ENCODE measurements at regions not wholly inside any gene's neighbourhood (a gene's known extent, or its start where the extent isn't known, plus 50 kb on each side); places are given as distances from the start of the nearest gene placed in this dataset.

DNA sequence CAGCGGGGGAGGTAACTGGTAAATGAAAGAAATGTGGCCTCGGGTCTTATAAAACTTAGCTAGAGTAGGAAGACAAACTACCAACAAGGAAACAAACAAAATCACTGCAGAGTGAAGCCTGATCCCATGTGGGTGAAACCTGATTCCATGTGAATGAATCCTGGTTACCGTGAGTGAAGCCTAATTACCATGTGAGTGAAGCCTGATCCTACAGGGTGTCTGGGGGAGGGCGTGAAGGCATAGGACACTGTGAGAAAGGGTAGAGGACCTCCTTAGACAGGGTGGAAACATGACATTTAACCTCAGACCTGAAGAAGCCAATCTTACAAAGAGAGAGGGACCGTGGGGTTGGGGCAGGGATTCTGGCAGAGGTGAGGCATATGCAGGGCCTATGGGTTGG is 106.2 kb upstream of the USP47 start:
- no peak for DNase-seq (ENCODE audit: low read depth)
- TF ChIP-seq, protein P1, sequence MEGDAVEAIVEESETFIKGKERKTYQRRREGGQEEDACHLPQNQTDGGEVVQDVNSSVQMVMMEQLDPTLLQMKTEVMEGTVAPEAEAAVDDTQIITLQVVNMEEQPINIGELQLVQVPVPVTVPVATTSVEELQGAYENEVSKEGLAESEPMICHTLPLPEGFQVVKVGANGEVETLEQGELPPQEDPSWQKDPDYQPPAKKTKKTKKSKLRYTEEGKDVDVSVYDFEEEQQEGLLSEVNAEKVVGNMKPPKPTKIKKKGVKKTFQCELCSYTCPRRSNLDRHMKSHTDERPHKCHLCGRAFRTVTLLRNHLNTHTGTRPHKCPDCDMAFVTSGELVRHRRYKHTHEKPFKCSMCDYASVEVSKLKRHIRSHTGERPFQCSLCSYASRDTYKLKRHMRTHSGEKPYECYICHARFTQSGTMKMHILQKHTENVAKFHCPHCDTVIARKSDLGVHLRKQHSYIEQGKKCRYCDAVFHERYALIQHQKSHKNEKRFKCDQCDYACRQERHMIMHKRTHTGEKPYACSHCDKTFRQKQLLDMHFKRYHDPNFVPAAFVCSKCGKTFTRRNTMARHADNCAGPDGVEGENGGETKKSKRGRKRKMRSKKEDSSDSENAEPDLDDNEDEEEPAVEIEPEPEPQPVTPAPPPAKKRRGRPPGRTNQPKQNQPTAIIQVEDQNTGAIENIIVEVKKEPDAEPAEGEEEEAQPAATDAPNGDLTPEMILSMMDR (IDR thresholded peaks at IDR 0.05; ENCODE audit: control insufficient read depth, extremely low read depth, insufficient read depth), result no peak

DNA sequence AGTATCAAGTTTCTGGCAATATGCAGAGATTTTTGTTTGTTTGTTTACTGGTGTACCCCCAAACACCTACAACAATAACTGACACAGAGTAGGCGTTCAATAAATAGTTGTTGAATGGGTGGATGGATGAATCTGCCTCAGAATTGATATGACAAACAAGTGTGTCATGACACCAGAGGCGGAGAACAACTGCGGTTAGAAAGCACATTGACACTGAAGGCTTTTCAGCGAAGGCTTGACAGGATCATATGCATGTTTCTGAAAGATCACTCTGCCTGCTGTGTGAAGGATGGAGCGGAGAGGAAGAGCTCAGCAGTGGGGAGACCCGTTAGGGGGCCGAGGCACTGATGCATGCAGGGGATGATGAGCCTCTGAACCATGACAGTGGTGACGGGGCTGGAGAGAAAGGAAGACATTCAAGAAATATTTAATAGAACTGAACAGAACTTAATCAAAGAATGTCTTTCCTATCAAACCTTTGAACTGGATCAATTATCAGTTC is 108.5 kb upstream of the USP47 start:
- TF ChIP-seq, protein P1 (IDR thresholded peaks at IDR 0.05; ENCODE audit: control insufficient read depth, extremely low read depth, insufficient read depth), result no peak
- no peak overlapping the region for H3K4me3 ChIP-seq (ENCODE audit: low read depth, low read length)
- no peak for DNase-seq (ENCODE audit: low read depth)

More for the DNA sequence above, 106.2 kb upstream of the USP47 start:
- H3K4me3 ChIP-seq (ENCODE audit: low read depth, low read length), result no peak overlapping the region

DNA sequence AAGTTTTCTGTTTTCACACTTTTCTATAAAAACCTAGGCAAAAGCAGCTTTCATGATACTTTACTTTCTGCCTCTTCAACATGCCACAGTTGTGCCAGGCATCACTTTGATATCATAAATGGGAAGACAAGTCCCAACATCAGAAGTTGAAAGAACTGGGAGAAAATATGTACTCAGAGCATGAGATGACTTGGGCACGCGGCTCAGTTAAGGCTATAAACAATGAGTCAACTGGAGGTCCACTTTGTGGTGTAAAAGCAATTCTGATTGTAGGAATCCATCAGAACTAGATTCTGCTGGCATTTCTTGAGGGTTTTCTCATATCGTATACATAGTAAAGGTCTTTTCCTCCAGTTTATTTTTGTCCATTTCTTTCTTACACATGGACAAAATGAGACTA is 109.7 kb upstream of the USP47 start:
- TF ChIP-seq, protein P1 (IDR thresholded peaks at IDR 0.05; ENCODE audit: control insufficient read depth, extremely low read depth, insufficient read depth), result no peak
- H3K4me3 ChIP-seq (ENCODE audit: low read depth, low read length), result no peak overlapping the region
- no peak for DNase-seq (ENCODE audit: low read depth)

DNA sequence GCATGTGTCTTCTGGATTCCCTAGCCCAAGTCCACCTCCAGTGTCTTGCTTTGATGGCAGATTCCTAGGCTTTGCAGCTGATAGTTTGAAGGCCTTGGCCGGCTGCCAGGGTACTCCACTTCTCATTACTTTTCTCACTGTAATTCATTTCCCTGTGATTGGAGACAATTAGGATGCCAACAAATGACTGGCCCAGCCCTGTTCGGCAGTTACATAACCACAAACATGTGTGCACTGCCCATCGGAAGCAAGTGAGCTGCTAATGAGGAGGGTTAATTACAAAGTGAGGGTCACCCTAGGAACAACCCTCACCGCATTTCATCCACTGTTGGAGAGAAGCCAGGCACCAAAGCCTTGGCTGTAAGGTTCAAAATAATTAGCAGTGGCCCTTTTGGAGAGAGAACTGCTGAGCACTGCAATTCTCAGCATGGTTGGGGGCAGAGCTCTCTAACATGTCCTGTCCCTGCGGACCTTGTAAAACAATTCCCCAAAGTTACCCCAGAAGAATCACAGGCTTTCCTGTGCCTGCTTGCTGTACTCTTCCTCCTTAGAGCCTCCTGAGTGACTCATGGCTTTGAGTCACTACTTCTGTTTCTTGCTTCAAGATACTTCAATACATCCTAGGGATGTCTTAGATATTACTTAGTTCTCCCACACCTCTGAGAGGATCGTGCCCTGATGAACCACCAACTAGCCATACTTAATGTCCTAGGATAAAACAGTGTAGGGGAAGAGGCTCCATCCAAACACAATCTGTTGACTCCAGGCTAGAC is 109.7 kb upstream of the GALNT18 start:
- H3K4me3 ChIP-seq (ENCODE audit: low read depth, low read length), result no peak overlapping the region
- no peak for DNase-seq (ENCODE audit: low read depth)
- TF ChIP-seq, protein P1 (IDR thresholded peaks at IDR 0.05; ENCODE audit: control insufficient read depth, extremely low read depth, insufficient read depth), result no peak

DNA sequence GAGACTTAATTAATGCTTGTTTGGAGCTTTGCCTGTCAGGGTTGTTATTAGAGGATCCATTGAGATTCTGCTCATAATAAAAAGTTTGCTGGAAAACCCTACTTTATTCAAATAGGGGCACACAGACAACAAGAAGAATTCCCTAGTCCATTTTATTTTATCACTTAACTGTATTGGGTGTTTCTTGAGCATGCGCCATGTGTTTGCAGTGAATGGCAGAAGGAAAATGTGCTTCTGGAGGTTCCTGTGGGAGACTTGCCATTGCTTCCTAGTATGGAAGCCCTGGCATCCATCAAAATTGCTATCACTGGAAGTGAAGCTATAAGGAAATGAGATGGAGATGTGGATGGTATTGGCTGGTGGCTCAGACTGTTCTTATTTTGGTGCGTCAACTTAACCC is 106.6 kb upstream of the GALNT18 start:
- TF ChIP-seq, protein P1 (IDR thresholded peaks at IDR 0.05; ENCODE audit: control insufficient read depth, extremely low read depth, insufficient read depth), result no peak
- no peak for DNase-seq (ENCODE audit: low read depth)
- H3K4me3 ChIP-seq (ENCODE audit: low read depth, low read length), result no peak overlapping the region

DNA sequence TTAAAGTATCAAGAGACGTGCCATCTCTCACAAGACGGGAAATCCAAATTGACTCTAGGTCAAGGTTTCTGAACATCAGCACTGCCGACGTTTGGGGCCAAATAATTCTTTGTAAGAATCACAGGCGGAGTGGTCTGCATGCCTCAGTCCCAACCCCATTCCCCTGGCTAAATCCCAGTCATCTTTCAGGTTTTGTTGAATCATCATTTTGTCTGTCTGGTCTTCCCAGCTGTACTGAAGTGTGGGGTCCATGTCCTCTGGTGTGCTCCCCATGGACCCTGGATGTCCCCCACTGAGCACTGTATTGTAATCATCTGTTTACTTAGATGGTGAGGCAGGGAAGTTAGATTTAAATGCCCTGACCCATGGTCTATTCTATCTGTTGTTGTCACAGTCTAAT is 103.6 kb upstream of the GALNT18 start:
- TF ChIP-seq, protein P1 (IDR thresholded peaks at IDR 0.05; ENCODE audit: control insufficient read depth, extremely low read depth, insufficient read depth), result no peak
- no peak overlapping the region for H3K4me3 ChIP-seq (ENCODE audit: low read depth, low read length)
- DNase-seq (ENCODE audit: low read depth), result no peak

DNA sequence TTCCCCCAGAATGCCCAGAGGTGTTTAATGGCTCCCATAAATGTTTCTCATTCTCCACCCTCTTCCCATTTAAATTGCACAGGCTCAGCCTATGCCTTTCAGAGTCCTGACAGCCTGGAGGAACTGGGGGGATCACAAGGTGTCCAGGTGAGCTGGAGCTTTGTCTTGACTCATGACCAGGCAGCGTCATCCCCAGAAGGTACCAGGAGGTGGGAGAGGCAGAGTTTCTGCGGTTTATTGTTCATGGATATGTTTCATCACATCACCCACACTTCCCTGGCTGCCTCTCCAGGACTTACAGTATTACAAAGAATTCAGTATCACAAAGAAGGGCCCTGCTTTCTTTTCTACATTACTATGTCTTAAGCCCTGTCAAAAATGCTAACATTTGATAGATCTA is 103.2 kb upstream of the GALNT18 start:
- TF ChIP-seq, protein P1 (IDR thresholded peaks at IDR 0.05; ENCODE audit: control insufficient read depth, extremely low read depth, insufficient read depth), result no peak
- no peak overlapping the region for H3K4me3 ChIP-seq (ENCODE audit: low read depth, low read length)
- DNase-seq (ENCODE audit: low read depth), result no peak
